ENCODE measurements at regions not wholly inside any gene's neighbourhood (a gene's known extent, or its start where the extent isn't known, plus 50 kb on each side); places are given as distances from the start of the nearest gene placed in this dataset.
A peak's percentile ranks its signal among the peaks of the same experiment; 100 is the strongest.
"Not testable (repeated sequence)": the region's sequence is repeated elsewhere in the genome, so short reads cannot be mapped to it uniquely, and the experiment has no call there.

DNA sequence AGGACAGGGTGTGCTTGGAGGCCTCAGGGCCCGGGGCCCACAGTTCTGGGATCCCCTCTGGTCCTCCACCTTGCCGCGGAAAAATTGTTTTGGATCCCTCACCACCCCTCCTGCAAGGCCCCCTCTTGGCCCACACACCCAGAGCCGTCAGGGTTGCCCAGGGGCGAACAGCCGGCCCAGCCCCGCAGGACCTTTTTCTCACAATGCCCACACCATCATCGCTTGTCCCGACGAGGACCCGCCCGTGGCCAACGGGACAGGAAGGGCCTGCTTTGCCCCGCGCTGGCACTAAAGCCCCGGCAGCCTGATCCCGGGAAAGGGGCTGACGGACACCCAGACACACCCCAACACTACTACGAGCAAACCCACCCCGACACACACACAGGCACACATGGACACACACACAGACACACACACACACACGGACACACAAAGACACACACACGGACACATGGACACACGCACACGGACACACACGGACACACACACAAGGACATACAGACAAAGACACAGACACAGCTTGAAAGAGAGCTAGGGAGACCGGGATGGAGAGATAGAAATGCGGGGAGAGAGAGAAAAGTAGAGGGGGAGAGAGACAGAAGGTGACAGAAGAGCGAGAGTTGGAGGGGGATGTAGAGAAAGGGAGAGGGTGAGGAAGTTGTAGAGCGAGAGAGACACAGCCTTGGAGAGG is 1493.5 kb upstream of the DEFB115 start:
- DNase-seq: no peak

DNA sequence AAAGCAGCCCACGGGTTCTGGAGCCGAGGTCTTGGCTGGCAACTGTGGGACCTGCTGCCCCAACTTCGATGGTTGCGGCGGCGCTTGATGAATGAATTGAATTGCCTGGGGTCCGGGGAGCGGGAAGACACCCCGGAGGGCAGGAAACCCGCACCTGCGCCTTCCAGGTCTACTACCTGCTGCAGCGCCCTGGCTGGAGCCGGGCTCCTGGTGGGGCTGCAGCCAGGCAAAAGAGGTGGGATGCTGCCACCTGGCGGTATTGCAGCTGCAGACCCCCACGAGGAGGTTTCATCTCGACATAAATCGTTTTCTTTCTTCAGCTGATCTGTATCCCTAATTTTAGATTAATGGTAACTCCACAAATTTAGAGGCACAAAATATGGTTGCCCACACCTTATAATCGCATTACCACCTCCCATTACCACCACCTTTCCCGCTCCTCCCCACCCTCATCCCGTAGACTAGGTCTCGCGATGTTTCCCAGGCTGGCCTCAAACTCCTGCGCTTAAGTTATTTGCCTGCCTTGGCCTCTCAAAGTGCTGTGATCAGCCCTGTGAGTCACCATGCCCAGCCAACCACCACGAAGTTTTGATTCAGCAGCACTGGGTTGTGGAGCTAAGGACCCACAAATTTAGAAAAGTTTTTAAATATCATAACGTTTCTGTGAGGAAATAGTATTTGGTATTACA is 1492.4 kb upstream of the DEFB115 start:
- peak; percentile 44 for DNase-seq

DNA sequence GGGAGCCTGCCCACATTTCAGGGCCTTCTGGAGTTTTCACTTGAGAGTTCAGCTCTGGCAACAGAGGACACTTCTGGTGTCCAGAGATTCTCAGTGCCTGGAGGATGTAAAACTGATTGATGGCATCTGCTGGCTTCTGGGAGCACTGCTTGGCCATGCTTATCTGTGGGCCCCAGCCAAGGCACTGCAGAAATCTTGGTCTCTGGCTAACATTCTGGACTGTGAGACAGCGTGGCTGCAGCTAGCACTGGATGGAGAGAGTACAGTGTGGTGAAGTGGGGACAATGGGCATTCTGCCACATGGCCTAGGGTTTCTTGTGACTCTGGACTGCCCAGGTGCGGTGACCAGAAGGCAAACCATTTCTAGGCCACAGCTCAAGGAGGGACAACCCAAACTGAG is 1479.4 kb upstream of the DEFB115 start:
- DNase-seq: not testable (repeated sequence)

DNA sequence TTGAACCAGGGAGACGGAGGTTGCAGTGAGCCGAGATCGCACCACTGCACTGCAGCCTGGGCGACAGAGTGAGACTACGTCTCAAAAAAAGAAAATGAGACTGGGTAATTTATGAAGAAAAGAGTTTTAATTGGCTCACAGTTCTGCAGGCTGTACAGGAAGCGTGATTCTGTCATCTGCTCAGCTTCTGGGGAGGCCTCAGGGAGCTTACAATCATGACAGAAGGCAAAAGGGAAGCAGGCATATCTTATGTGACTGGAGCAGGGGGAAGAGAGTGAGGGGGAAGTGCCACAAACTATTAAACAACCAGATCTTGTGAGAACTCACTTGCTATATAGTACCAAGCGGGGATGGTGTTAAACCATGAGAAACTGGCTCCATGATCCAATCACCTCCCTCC is 1476.2 kb upstream of the DEFB115 start:
- not testable (repeated sequence) for DNase-seq

DNA sequence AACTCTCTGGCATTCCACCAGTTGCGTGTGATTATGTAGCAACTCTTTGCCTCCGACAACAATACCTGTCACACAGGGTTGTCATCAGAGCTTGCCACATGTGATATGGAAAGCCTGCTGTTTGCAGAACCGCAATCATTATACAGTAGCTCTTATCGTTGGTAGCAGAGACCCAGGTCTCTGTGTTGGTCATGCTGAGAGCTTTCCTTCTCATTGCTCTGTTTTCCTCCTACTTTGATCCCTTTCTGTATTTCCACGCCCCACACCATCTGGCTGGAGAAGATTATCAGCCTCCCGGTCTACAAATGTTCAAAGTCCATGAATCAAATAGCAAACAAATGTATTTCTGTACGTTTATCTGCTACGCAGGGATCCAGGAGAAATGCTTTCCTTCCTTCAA is 1475.6 kb upstream of the DEFB115 start:
- not testable (repeated sequence) for DNase-seq

DNA sequence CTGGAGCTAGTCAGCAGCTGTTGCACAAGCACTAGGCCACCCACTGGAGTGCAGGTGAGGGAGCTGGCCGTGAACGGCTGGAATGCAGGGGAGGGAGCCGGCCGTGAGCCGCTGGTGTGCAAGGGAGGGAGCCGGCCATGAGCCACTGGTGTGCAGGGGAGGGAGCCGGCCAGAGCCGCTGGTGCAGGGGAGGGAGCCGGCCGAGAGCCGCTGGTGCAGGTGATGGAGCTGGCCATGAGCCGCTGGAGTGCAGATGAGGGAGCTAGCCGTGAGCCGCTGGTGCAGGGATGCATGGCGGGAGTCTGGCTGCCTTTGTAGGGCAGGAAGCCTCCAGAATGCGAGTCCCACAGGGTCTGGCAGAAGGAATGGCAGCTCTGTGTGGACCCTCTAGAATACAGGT is 1470.0 kb upstream of the DEFB115 start:
- not testable (repeated sequence) for DNase-seq

DNA sequence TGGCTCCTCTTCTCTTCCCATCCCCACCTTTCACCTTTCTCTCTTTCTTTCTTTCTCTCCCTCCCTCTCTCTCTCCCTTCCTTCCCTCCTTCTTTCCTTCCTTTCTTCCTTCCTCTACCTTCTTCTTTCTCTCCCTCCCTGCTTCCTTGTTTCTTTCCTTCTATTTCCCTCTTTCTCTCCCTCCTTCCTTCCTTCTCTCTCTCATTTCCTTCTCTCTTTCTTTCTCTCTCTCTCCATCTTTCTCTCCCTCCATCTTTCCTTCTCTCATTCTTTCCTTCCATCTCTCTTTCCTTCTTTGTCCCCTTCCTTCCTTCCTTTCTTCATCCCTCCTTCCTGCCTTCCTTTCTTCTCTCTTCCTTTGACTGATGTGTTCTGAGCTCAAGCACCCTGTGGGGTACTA is 1467.0 kb upstream of the DEFB115 start:
- no peak for DNase-seq

DNA sequence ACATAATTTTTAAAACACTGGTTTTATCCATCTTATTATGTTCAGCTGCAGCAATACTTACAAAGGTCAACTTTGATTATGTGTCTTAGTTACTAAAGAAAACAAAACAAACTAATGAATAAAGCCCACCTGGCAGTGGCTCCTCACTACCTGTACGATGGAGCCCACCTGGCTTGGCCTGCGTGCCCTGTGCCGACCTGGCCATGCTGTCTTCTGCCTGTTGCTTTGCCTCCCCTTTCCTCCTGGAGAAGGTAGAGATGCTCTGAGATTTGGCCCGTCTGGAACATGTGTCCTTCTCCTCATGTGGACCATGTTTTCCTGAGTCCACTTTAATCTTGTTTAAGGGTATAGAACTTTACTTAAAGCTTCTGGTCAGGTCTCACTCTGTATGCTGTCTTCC is 1426.0 kb upstream of the DEFB115 start:
- not testable (repeated sequence) for DNase-seq

DNA sequence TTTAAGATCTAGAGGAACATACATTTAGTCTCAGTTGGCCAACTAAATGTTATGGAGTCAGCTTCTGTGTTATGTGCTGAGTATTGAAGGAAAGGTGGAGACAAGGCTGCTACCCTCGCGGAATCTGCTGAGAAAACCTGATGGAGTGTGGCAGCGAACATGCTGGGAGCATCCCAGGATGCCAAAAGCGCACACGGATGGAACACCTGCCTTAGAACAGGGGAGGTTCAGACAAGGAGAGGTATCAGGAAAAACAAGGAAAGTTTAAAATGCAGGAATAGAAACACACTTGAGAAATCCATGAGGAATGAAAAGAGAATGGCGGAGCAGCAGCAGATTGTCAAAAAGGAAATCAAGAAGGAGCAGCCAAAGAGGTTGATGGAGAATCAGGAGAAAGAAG is 1389.5 kb upstream of the DEFB115 start:
- DNase-seq: not testable (repeated sequence)

DNA sequence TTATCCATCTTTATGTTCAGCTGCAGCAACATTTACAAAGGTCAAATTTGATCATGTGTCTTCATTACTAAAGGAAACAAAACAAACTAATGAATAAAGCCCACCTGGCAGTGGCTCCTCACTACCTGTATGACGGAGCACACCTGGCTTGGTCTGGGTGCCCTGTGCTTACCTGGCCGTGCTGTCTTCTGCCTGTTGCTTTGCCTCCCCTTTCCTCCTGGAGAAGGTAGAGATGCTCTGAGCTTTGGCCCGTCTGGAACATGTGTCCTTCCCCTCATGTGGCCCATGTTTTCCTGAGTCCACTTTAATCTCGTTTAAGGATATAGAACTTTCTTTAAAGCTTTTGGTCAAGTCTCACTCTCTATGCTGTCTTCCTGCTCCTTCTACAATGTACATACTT is 1388.8 kb upstream of the DEFB115 start:
- DNase-seq: not testable (repeated sequence)

DNA sequence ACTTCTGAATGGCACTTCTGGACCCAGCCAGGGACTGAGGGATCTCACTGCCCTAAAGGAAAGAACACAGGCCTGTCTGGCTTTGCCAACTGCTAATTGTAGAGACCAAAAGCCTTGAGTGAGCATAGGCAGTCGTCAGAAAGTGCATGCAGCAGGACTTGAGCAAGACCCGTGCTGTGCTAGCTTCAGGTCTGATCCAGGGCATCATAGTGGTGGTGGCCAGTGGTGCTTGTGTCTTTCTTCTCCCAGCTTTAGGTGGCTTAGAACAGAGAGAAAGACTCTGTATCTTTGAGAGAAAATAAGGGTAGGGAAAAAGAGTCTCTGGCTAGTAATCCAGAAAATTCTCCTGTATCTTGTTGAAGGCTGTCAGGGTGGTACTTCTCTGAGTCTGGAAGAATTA is 1385.6 kb upstream of the DEFB115 start:
- not testable (repeated sequence) for DNase-seq

DNA sequence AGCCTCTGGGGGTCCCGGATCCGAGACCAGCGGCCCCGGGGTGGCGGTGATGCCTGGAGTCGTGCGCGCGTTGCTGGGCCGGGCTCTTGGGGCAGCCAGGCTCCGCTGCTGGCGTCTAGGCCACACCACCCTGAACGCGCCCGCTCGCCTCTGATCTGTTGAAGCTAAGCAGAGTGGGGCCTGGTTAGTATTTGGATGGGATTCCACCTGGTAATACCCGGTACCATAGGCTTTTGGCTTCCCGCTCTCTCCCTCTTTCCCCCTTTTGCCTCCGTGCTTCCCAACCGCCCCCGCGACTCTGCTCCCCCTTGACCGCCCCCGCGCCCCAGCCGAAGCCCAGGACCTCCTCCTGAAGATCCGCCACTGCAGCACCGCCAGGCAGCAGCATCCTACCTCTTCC is 1383.5 kb upstream of the DEFB115 start:
- DNase-seq: no peak

DNA sequence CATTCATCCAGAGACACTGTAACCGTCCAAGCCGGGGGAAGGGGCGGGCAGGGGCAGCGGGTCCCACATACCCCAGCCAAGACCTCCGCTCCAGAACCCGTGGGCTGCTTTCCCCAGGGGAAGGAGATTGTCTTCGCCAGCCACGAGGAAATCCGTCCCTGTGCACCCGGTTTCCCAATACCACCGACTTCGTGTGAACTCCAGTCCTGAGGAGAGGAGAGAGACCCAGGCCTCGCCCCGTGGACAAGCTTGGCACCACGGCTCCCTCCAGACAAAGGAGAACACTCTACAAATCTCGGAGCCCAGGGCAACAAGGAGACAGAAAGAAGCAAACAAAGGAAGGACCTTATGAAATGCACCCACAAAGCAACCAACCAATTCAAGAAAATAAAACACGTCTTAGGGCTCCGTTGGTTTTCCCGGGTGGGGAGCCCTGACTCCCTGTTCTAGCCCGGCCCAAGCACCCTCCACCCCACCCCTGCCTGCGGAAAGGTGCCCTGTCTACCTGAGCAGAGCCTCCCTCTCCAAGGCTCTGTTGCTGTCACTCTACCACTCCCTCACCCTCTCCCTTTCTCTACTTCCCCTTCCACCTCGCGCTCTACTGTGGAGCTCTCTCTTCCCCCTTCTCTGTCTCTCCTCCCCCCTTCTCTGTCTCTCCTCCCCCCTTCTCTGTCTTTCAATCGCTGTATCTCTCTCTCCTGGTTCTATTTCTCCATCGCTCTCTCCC is 1382.8 kb upstream of the DEFB115 start:
- DNase-seq: no peak

DNA sequence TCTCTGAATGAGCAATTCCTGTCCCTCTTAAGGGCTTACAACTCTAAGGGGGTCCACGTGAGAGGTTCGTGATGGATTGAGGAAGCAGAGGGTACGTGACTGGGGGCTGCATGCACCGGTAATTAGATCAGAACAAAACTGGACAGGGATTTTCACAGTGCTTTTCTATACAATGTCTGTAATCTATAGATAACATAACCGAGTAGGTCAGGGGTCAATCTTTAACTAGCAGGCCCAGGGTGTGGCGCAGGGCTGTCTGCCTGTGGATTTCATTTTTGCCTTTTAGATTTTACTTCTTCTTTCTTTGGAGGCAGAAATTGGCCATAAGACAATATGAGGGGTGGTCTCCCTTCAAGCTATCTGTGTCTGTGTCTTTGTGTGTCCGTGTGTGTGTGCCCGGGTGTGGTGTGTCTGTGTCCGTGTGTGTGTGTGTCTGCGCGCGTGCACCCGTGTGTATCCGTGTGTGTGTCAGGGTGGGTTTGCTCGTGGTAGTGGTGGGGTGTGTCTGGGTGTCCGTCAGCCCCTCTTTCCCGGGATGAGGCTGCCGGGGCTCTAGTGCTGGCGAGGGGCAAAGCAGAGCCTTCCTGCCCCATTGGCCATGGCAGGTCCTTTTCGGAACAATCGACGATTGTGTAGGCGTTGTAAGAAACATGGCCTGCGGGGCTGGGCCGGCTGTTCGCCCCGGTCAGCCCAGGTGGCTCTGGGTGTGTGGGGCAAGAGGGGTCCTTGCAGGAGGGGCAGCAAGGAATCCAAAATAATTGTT is 1382.0 kb upstream of the DEFB115 start:
- not testable (repeated sequence) for DNase-seq

DNA sequence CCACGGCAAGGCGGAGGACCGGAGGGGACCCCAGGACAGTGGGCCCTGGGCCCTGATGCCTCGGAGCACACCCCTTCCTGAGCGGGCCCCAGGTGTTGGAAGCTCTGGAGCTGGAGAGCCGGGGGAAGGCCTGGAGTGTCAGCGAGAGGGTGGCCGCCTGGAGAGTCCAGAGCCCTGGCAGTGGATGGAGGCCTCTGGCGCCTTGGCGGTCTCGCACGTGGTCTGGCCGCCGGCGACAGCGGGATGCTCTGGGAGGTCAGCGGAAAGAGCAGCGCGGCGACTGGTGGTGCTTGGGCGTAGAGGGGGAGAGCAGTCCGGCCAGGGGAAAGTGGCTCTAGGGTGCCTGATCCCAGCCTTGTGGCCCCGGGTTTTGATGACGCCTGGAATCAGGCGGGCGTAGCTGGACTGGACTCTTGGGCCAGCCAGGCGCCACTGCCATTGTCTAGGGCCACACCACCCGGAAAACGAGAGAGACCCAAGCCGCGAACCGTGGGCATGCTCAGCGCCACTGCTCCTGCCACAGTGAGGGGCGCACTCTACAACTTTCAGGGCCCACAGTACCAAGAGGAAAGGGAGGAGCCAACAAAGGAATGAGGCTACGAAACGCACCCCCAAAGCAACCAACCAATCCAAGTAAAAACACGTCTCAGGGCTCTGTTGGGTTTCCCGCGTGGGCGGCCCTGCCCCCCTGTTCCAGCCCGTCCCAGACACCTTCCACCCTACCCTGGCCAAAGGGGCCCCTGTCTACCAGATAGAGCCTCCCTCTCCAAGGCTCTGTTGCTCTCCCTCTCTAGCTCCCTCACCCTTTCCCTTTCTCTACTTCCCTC is 1381.2 kb upstream of the DEFB115 start:
- not testable (repeated sequence) for DNase-seq

DNA sequence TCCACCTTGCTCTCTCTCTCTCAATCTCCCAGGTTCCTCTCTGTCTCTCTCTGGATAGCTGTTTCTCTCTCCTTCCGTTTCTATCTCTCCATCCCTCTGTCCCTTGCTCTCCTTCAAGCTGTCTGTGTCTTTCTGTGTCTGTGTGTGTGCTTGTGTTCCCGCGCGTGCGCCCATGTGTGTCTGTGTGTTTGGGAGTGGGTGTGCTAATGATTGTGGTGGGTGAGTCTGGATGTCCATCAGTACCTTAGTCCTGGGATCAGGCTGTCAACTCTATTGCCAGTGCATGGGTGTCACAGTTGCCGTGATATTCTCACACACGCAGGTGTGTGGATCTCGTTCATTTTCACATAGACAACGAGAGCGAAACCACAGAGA is 1380.6 kb upstream of the DEFB115 start:
- no peak for DNase-seq

DNA sequence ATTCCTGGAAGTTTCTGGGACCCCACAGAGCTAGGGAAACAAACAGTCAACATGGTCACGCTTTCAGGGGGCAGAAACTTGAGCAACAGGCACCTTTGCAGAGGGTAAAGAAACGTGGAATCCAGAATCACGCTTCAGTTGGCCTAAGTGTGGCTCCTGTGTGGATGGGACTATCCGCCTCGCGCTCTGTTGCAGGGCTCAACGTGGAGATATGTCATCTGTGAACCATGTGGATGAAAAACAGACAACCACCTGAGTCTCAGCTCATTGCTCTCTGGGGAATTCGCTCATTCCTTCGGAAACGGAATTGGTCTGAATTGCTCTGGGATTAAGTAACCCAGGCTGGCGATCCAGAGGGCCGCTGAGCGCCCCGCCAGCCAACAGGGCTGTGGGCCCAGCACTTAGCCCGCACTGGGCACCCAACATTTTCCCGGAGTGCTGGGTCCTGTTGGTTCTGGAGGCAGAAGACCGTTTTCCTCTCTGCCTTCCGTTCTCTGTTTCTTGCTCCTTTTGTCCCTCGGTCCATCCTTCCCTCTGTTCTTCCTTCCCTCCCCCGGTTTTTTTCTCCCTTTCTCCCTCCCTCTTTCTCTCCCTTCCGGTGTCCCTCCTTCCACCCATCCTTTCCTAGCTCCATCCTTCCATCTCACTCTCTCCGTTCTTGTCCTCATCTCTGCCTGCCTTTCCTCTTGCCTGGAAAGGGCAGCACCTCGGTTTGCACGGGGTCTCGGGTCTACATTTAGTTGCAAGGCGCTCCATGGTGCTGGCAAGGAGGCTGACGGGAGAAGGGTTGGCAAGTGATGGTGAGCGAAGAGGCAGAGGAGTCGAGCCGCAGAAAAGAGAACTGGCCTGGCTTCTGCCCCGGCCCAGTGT is 1379.8 kb upstream of the DEFB115 start:
- DNase-seq: not testable (repeated sequence)

DNA sequence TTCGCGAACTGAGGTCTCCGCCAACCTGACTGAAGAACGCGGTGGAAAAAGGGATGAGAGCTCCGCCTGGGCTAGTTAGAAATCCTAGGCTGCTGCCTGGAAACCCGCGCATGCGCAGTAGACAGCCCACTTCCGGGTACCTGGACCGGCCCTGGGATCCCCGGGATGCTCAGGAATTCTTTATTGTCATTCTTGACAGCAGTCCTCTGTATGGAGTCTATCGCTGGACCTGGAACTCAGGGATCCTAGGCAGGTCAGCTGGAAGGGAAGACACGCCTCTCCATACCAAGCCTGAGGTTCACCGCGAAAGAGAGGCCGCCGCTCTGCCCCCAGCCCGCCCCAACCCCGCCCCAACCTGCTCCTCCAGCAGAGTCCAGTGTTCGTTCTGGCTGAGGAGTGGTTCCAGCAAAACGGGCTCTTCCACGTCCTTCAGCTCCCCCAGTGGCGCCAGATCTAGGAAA is 1379.2 kb upstream of the DEFB115 start:
- DNase-seq: no peak

DNA sequence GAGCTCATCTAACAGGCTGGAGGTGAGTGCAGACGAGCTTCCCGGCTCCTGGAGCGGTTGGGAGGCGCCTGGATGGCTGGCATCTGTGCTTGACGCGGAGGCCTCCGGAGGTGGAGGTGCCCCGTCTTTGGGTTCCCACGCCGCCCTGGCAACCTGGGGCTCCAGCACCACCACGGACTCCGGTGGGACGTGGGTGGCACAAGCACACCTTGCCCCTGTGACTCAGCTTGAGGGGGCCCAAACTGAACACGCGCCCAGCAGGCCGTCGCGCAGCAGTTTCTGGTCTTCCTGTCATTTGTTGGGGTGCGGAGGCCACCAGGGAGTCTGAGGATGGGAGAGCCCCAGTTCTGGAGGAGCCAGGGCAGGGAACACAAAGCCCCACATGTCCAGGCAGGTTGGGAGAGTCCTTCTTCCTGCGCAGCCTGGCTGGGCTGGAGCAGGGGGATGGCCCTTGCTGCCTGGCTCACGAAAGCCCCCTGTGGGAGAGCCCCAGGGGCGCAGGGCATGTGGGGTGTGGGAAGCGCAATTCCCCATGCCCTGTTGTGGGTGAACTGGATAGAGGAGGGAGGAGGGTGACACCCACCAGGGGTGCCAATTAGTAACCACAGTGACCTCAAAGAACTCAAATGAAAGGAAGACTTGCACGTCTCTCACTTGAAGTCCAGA is 1378.6 kb upstream of the DEFB115 start:
- no peak for DNase-seq

DNA sequence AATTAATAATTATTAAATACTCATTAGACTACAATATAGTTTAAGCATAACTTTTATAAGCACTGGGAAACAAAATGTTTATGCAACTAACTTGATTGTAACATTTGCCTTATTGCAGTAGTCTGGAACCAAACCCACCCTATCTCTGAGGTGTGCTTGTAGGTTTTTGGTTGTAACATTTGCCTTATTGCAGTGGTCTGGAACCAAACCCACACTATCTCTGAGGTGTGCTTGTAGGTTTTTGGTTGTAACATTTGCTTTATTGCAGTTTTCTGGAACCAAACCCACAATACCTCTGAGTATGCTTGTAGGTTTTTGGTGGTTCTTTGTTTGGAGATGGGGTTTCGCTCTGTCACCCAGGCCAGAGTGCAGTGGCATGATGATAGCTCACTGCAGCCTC is 1376.4 kb upstream of the DEFB115 start:
- DNase-seq: not testable (repeated sequence)

Data from stimulated activated CD4-positive, alpha-beta T cell treated with anti-CD3 and anti-CD28 coated beads, Interleukin-4, amount 100 ng/mL, for 1 hour (primary cell).